SIG-M5 treated with dmso at 0.1 percent for 504 hours (cell line): ENCODE measurements at regions not wholly inside any gene's neighbourhood (a gene's known extent, or its start where the extent isn't known, plus 50 kb on each side); places are given as distances from the start of the nearest gene placed in this dataset.
A peak's percentile ranks its signal among the peaks of the same experiment; 100 is the strongest.

ENCODE experiments used
- DNase-seq: peaks from one replicate; lab custom pipeline; 2025; ENCODE audit not compliant: unreplicated experiment; lab: John Stamatoyannopoulos, UW

- no peak for DNase-seq
Observed at GRCh38 chr21:41596241-41596925, 88.4 kb upstream of the TMPRSS2 start.

GRCh38 chr21:41594268-41594667, 86.3 kb upstream of the TMPRSS2 start:
- DNase-seq: no peak

- no peak for DNase-seq
Observed at GRCh38 chr21:41593760-41594138, 85.8 kb upstream of the TMPRSS2 start.

- DNase-seq: no peak
Observed at GRCh38 chr21:41593051-41593759, 85.2 kb upstream of the TMPRSS2 start.

- no peak for DNase-seq
Observed at GRCh38 chr21:41589620-41590175, 81.7 kb upstream of the TMPRSS2 start.

GRCh38 chr21:41589131-41589530, 81.2 kb upstream of the TMPRSS2 start:
- no peak for DNase-seq

GRCh38 chr21:41585199-41585994, 77.4 kb upstream of the TMPRSS2 start:
- DNase-seq: no peak

GRCh38 chr21:41584603-41585176, 76.7 kb upstream of the TMPRSS2 start:
- no peak for DNase-seq

GRCh38 chr21:41583274-41583790, 75.4 kb upstream of the TMPRSS2 start:
- peak; percentile 48 for DNase-seq

GRCh38 chr21:41582866-41583265, 74.9 kb upstream of the TMPRSS2 start:
- no peak for DNase-seq

- no peak for DNase-seq
Observed at GRCh38 chr21:41582298-41582840, 74.4 kb upstream of the TMPRSS2 start.

GRCh38 chr21:41581592-41582228, 73.8 kb upstream of the TMPRSS2 start:
- no peak for DNase-seq

GRCh38 chr21:41580758-41581554, 73.0 kb upstream of the TMPRSS2 start:
- DNase-seq: no peak

- no peak for DNase-seq
Observed at GRCh38 chr21:41579692-41580091, 71.7 kb upstream of the TMPRSS2 start.

GRCh38 chr21:41578716-41579115, 70.8 kb upstream of the TMPRSS2 start:
- no peak for DNase-seq

GRCh38 chr21:41578083-41578482, 70.1 kb upstream of the TMPRSS2 start:
- DNase-seq: no peak

GRCh38 chr21:41576013-41576615, 68.2 kb upstream of the TMPRSS2 start:
- no peak for DNase-seq

- no peak for DNase-seq
Observed at GRCh38 chr21:41573902-41574690, 66.1 kb upstream of the TMPRSS2 start.
